Thyroid gland (tissue), 4 donors: ENCODE measurements at regions not wholly inside any gene's neighbourhood (a gene's known extent, or its start where the extent isn't known, plus 50 kb on each side); places are given as distances from the start of the nearest gene placed in this dataset.
A peak's percentile ranks its signal among the peaks of the same experiment; 100 is the strongest.

Source experiments
- DNase-seq, 2 donors: peaks; one replicate each; pipeline ENCODE4 v3.0.0-alpha.2; 2019
- H3K27ac ChIP-seq, 3 donors: fragments of 200-600 bp; sonication (generic); 1 replicate in 2 of 3; 2 replicates in 1 of 3; pipeline ENCODE4 v1.5.1; 2016 to 2019; ENCODE audit warnings: mild to moderate bottlenecking in 1 of 3, moderate library complexity in 1 of 3
- H3K27me3 ChIP-seq: fragments of 200-600 bp; sonication (generic); one replicate; pipeline ENCODE4 v1.5.1; 2019
- H3K36me3 ChIP-seq, 2 donors: fragments of 200-600 bp; sonication (generic); one replicate each; pipeline ENCODE4 v1.5.1; 2016 to 2019
- H3K4me1 ChIP-seq, 2 donors: fragments of 200-600 bp; sonication (generic); one replicate each; pipeline ENCODE4 v1.5.1; 2017 to 2019
- H3K4me3 ChIP-seq, 3 donors: fragments of 200-600 bp; sonication (generic); replicated peaks in 1 of 3; 1 replicate in 2 of 3; 2 replicates in 1 of 3; pipeline ENCODE4 v1.5.1; 2016; ENCODE audit warnings: mild to moderate bottlenecking in 1 of 3
- H3K9me3 ChIP-seq: fragments of 200-600 bp; sonication (generic); one replicate; pipeline ENCODE4 v1.5.1; 2017
- POLR2A ChIP-seq, 2 donors: fragments of 450-650 bp; IDR thresholded peaks; one replicate each; pipeline ENCODE4 v1.6.1; 2017; ENCODE audit warnings: antibody characterized with exemption in 2 of 2, mild to moderate bottlenecking in 2 of 2, moderate library complexity in 1 of 2
- WGBS, 2 donors: methylation state at CpG; one replicate each; pipeline ENCODE4 v1.1.5; 2017; 5-methylcytosine and 5-hydroxymethylcytosine counted together
- intact Hi-C: fragments of 100-400 bp; cut with DNase I; formaldehyde crosslinking; loops from one replicate; pipeline ENCODE4 v1.15.1; 2023
- TF ChIP-seq, protein P1 (sequence below), 6 experiments: fragments of 200-600 bp in 3 of 6; fragments of 450-650 bp in 3 of 6; sonication (generic) in 3 of 6; IDR thresholded peaks; one replicate each; pipeline ENCODE4 v1.5.1; 2016 to 2019; ENCODE audit warnings: antibody characterized with exemption in 6 of 6, mild to moderate bottlenecking in 2 of 6, inconsistent platforms in 1 of 6, moderate library complexity in 1 of 6

GRCh38 chr9:79962836-79963235, 391.1 kb downstream of the TLE4 start:
- Histone ChIP-seq H3K9me3 (no peaks in the 10 kb centered on the region), H3K27me3 (no peaks in the 10 kb centered on the region), H3K27ac (no peak overlapping the region), H3K36me3 (no peaks in the 10 kb centered on the region), H3K4me3 (no peak overlapping the region), H3K4me1 (no peaks in the 10 kb centered on the region)
- intact Hi-C loops = no loop called here
- no peak for TF ChIP-seq POLR2A (IDR thresholded peaks at IDR 0.05)
- TF ChIP-seq, protein P1, sequence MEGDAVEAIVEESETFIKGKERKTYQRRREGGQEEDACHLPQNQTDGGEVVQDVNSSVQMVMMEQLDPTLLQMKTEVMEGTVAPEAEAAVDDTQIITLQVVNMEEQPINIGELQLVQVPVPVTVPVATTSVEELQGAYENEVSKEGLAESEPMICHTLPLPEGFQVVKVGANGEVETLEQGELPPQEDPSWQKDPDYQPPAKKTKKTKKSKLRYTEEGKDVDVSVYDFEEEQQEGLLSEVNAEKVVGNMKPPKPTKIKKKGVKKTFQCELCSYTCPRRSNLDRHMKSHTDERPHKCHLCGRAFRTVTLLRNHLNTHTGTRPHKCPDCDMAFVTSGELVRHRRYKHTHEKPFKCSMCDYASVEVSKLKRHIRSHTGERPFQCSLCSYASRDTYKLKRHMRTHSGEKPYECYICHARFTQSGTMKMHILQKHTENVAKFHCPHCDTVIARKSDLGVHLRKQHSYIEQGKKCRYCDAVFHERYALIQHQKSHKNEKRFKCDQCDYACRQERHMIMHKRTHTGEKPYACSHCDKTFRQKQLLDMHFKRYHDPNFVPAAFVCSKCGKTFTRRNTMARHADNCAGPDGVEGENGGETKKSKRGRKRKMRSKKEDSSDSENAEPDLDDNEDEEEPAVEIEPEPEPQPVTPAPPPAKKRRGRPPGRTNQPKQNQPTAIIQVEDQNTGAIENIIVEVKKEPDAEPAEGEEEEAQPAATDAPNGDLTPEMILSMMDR (IDR thresholded peaks at IDR 0.05) = no peak
- no peak for DNase-seq
- WGBS, 2 donors = 74 to 82% methylated on average over 3 of the region's 3 CpGs

DNA sequence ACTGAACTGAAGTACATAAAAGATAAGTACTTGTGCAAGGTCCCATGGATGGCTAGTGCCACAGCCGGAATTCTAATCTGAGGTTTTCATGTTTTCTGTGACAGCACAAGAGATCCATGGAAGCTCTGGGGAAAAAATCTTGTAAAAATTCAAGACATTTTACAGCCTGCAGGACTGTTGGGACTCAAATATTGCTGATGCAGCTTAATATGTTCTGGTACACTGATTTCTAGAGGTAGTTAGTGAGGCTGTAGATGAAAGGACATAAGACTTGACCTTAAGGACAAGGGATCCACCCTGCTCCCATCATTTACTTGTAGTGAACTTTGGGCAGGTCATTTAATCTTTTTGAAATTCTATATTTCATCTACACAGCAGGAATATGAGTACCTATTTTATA, 390.4 kb downstream of the TLE4 start:
- no peaks in the 10 kb centered on the region for H3K36me3 ChIP-seq
- intact Hi-C loops = no loop called here
- no peaks in the 10 kb centered on the region for H3K4me1 ChIP-seq
- TF ChIP-seq, protein P1 (IDR thresholded peaks at IDR 0.05) = no peak
- no peak for TF ChIP-seq POLR2A (IDR thresholded peaks at IDR 0.05)
- DNase-seq = no peak
- no peaks in the 10 kb centered on the region for H3K9me3 ChIP-seq
- no peaks in the 10 kb centered on the region for H3K27me3 ChIP-seq
- no peak overlapping the region for H3K27ac ChIP-seq
- 100% methylated on average over 1 of the region's 1 CpG for WGBS, 2 donors
- H3K4me3 ChIP-seq = no peak overlapping the region

DNA sequence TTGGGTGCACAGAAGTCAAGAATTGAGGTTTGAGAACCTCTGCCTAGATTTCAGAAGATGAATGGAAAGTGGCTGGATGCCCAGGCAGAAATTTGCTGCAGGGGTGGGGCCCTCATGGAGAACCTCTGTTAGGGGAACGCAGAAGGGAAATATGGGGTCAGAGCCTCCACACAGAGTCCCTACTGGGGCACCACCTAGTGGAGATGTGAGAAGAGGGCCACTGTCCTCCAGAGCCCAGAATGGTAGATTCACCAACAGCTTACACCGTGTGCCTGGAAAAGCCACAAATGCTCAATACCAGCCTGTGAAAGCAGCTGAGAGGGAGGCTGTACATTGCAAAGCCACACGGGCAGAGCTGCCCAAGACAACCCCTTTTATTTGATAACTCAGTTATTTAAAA, 383.5 kb downstream of the TLE4 start:
- WGBS, 2 donors = 88 to 91% methylated on average over 3 of the region's 3 CpGs
- Histone ChIP-seq H3K27ac (no peak overlapping the region), H3K27me3 (no peaks in the 10 kb centered on the region), H3K9me3 (no peaks in the 10 kb centered on the region), H3K36me3 (no peaks in the 10 kb centered on the region), H3K4me1 (no peaks in the 10 kb centered on the region), H3K4me3 (no peak overlapping the region)
- no peak for TF ChIP-seq POLR2A (IDR thresholded peaks at IDR 0.05)
- TF ChIP-seq, protein P1 (IDR thresholded peaks at IDR 0.05) = peak in 1 of 6 experiments; percentile 6
- DNase-seq = no peak
- intact Hi-C loops = no loop called here

- Histone ChIP-seq H3K9me3 (no peaks in the 10 kb centered on the region), H3K27ac (no peak overlapping the region), H3K36me3 (no peaks in the 10 kb centered on the region), H3K4me1 (no peaks in the 10 kb centered on the region), H3K4me3 (no peak overlapping the region), H3K27me3 (no peaks in the 10 kb centered on the region)
- TF ChIP-seq, protein P1 (IDR thresholded peaks at IDR 0.05) = no peak
- TF ChIP-seq POLR2A (IDR thresholded peaks at IDR 0.05) = no peak
- intact Hi-C loops = no loop called here
- no peak for DNase-seq
Measured at GRCh38 chr9:79953908-79954307, 382.1 kb downstream of the TLE4 start.

DNA sequence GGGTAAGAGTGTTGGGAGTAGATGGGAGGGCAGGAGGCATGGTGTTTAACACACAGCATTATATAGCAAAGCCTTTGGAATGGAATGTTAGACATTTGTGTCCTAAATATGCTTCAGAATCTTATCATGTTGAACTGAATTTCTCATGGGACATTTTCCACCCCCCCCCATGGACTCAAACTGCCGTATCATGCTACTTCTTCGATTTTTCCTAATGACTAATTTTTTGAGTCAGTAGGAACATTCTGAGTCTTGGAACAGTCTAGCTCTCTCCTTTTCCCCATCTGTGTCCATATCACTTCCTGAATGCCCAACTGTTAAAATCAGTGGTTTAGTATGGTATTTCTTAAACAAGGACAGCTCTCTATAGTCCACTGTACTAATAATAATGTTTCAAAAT, 380.6 kb downstream of the TLE4 start:
- Histone ChIP-seq H3K4me1 (no peaks in the 10 kb centered on the region), H3K9me3 (no peaks in the 10 kb centered on the region), H3K36me3 (no peaks in the 10 kb centered on the region), H3K4me3 (no peak overlapping the region), H3K27me3 (no peaks in the 10 kb centered on the region), H3K27ac (no peak overlapping the region)
- TF ChIP-seq POLR2A (IDR thresholded peaks at IDR 0.05) = no peak
- TF ChIP-seq, protein P1 (IDR thresholded peaks at IDR 0.05) = no peak
- intact Hi-C loops = no loop called here
- 82 to 92% methylated on average over 2 of the region's 2 CpGs for WGBS, 2 donors
- DNase-seq = no peak
